ENCODE measurements at regions not wholly inside any gene's neighbourhood (a gene's known extent, or its start where the extent isn't known, plus 50 kb on each side); places are given as distances from the start of the nearest gene placed in this dataset.

GRCh38 chr5:125263356-125263755, 516.9 kb upstream of the ZNF608 start:
- no peak for DNase-seq

GRCh38 chr5:125266106-125266505, 519.7 kb upstream of the ZNF608 start:
- DNase-seq, result no peak

GRCh38 chr5:125267636-125268248, 521.3 kb upstream of the ZNF608 start:
- DNase-seq, result no peak

- no peak for DNase-seq
These were observed 523.5 kb upstream of the ZNF608 start for GRCh38 chr5:125269926-125270325.

- no peak for DNase-seq
These were observed 525.9 kb upstream of the ZNF608 start for GRCh38 chr5:125272357-125272756.

- DNase-seq, result no peak
These were observed 527.8 kb upstream of the ZNF608 start for GRCh38 chr5:125274211-125274610.

GRCh38 chr5:125274938-125275724, 528.7 kb upstream of the ZNF608 start:
- DNase-seq, result no peak

- DNase-seq, result no peak
These were observed 529.3 kb upstream of the ZNF608 start for GRCh38 chr5:125275725-125276090.

GRCh38 chr5:125276096-125276495, 529.7 kb upstream of the ZNF608 start:
- no peak for DNase-seq

- DNase-seq, result no peak
These were observed 531.2 kb upstream of the ZNF608 start for GRCh38 chr5:125277494-125278154.

- no peak for DNase-seq
These were observed 532.3 kb upstream of the ZNF608 start for GRCh38 chr5:125278711-125279110.

- DNase-seq, result no peak
These were observed 535.2 kb upstream of the ZNF608 start for GRCh38 chr5:125281667-125282066.

GRCh38 chr5:125283372-125283771, 536.9 kb upstream of the ZNF608 start:
- no peak for DNase-seq

GRCh38 chr5:125286271-125286670, 539.8 kb upstream of the ZNF608 start:
- DNase-seq, result no peak

GRCh38 chr5:125289606-125290005, 543.2 kb upstream of the ZNF608 start:
- no peak for DNase-seq

GRCh38 chr5:125290935-125291334, 544.5 kb upstream of the ZNF608 start:
- no peak for DNase-seq

GRCh38 chr5:125291447-125291846, 545.0 kb upstream of the ZNF608 start:
- no peak for DNase-seq

GRCh38 chr5:125293223-125293622, 546.8 kb upstream of the ZNF608 start:
- no peak for DNase-seq

- DNase-seq, result no peak
These were observed 547.3 kb upstream of the ZNF608 start for GRCh38 chr5:125293726-125294125.

GRCh38 chr5:125294844-125295243, 548.4 kb upstream of the ZNF608 start:
- DNase-seq, result no peak

GRCh38 chr5:125295405-125295872, 549.0 kb upstream of the ZNF608 start:
- no peak for DNase-seq

GRCh38 chr5:125298258-125298657, 551.8 kb upstream of the ZNF608 start:
- DNase-seq, result no peak

- DNase-seq, result no peak
These were observed 552.4 kb upstream of the ZNF608 start for GRCh38 chr5:125298746-125299379.

- no peak for DNase-seq
These were observed 555.3 kb upstream of the ZNF608 start for GRCh38 chr5:125301711-125302110.

Data from left hindlimb (tissue), 1 donor.